ENCODE measurements at regions not wholly inside any gene's neighbourhood (a gene's known extent, or its start where the extent isn't known, plus 50 kb on each side); places are given as distances from the start of the nearest gene placed in this dataset.

GRCh38 chr3:43966530-43966929, 275.2 kb upstream of the TOPAZ1 start:
- no peak overlapping the region for H3K27ac ChIP-seq (ENCODE audit: low read length)
- H3K36me3 ChIP-seq (ENCODE audit: control insufficient read depth, low read depth, low read length): no peaks in the 10 kb centered on the region
- H3K27me3 ChIP-seq (ENCODE audit: control insufficient read depth, insufficient read depth, low read length): no peaks in the 10 kb centered on the region
- no peak overlapping the region for H3K4me3 ChIP-seq (ENCODE audit: low read length)
- no peaks in the 10 kb centered on the region for H3K9me3 ChIP-seq (ENCODE audit: control insufficient read depth, low read depth, low read length)
- H3K4me1 ChIP-seq (ENCODE audit: control insufficient read depth, low read depth, low read length): peaks cover 31% of the 10 kb centered on the region
- H3K9ac ChIP-seq (ENCODE audit: low read length): no peak overlapping the region

GRCh38 chr3:43968465-43968864, 273.2 kb upstream of the TOPAZ1 start:
- Histone ChIP-seq H3K27me3 (ENCODE audit: control insufficient read depth, insufficient read depth, low read length) (no peaks in the 10 kb centered on the region), H3K9me3 (ENCODE audit: control insufficient read depth, low read depth, low read length) (no peaks in the 10 kb centered on the region)

GRCh38 chr3:43969944-43970343, 271.7 kb upstream of the TOPAZ1 start:
- peaks cover 32% of the 10 kb centered on the region for H3K4me1 ChIP-seq (ENCODE audit: control insufficient read depth, low read depth, low read length)
- no peak overlapping the region for H3K27ac ChIP-seq (ENCODE audit: low read length)
- no peaks in the 10 kb centered on the region for H3K9me3 ChIP-seq (ENCODE audit: control insufficient read depth, low read depth, low read length)
- no peaks in the 10 kb centered on the region for H3K36me3 ChIP-seq (ENCODE audit: control insufficient read depth, low read depth, low read length)
- no peak overlapping the region for H3K9ac ChIP-seq (ENCODE audit: low read length)
- no peaks in the 10 kb centered on the region for H3K27me3 ChIP-seq (ENCODE audit: control insufficient read depth, insufficient read depth, low read length)
- no peak overlapping the region for H3K4me3 ChIP-seq (ENCODE audit: low read length)

More at GRCh38 chr3:43968465-43968864, 273.2 kb upstream of the TOPAZ1 start:
- Histone ChIP-seq H3K9ac (ENCODE audit: low read length) (no peak overlapping the region), H3K27ac (ENCODE audit: low read length) (no peak overlapping the region), H3K36me3 (ENCODE audit: control insufficient read depth, low read depth, low read length) (no peaks in the 10 kb centered on the region), H3K4me3 (ENCODE audit: low read length) (no peak overlapping the region), H3K4me1 (ENCODE audit: control insufficient read depth, low read depth, low read length) (peaks cover 31% of the 10 kb centered on the region)

- Histone ChIP-seq H3K9ac (ENCODE audit: low read length) (no peak overlapping the region), H3K9me3 (ENCODE audit: control insufficient read depth, low read depth, low read length) (no peaks in the 10 kb centered on the region), H3K36me3 (ENCODE audit: control insufficient read depth, low read depth, low read length) (no peaks in the 10 kb centered on the region), H3K27ac (ENCODE audit: low read length) (no peak overlapping the region), H3K4me3 (ENCODE audit: low read length) (no peak overlapping the region), H3K4me1 (ENCODE audit: control insufficient read depth, low read depth, low read length) (peaks cover 36% of the 10 kb centered on the region), H3K27me3 (ENCODE audit: control insufficient read depth, insufficient read depth, low read length) (no peaks in the 10 kb centered on the region)
Observed at GRCh38 chr3:43970351-43970750, 271.3 kb upstream of the TOPAZ1 start.

- Histone ChIP-seq H3K27ac (ENCODE audit: low read length) (no peak overlapping the region), H3K27me3 (ENCODE audit: control insufficient read depth, insufficient read depth, low read length) (no peaks in the 10 kb centered on the region), H3K9ac (ENCODE audit: low read length) (no peak overlapping the region), H3K4me1 (ENCODE audit: control insufficient read depth, low read depth, low read length) (peaks cover 36% of the 10 kb centered on the region), H3K9me3 (ENCODE audit: control insufficient read depth, low read depth, low read length) (no peaks in the 10 kb centered on the region), H3K4me3 (ENCODE audit: low read length) (no peak overlapping the region), H3K36me3 (ENCODE audit: control insufficient read depth, low read depth, low read length) (no peaks in the 10 kb centered on the region)
Observed at GRCh38 chr3:43970920-43971319, 270.8 kb upstream of the TOPAZ1 start.

GRCh38 chr3:43971486-43971885, 270.2 kb upstream of the TOPAZ1 start:
- Histone ChIP-seq H3K27ac (ENCODE audit: low read length) (no peak overlapping the region), H3K4me1 (ENCODE audit: control insufficient read depth, low read depth, low read length) (peaks cover 32% of the 10 kb centered on the region), H3K27me3 (ENCODE audit: control insufficient read depth, insufficient read depth, low read length) (no peaks in the 10 kb centered on the region), H3K36me3 (ENCODE audit: control insufficient read depth, low read depth, low read length) (no peaks in the 10 kb centered on the region), H3K4me3 (ENCODE audit: low read length) (no peak overlapping the region), H3K9me3 (ENCODE audit: control insufficient read depth, low read depth, low read length) (no peaks in the 10 kb centered on the region), H3K9ac (ENCODE audit: low read length) (no peak overlapping the region)

GRCh38 chr3:43978708-43979107, 263.0 kb upstream of the TOPAZ1 start:
- no peak overlapping the region for H3K9ac ChIP-seq (ENCODE audit: low read length)
- H3K4me1 ChIP-seq (ENCODE audit: control insufficient read depth, low read depth, low read length): peaks cover 29% of the 10 kb centered on the region
- H3K4me3 ChIP-seq (ENCODE audit: low read length): no peak overlapping the region
- peaks cover 6% of the 10 kb centered on the region for H3K27me3 ChIP-seq (ENCODE audit: control insufficient read depth, insufficient read depth, low read length)
- H3K27ac ChIP-seq (ENCODE audit: low read length): no peak overlapping the region
- no peaks in the 10 kb centered on the region for H3K9me3 ChIP-seq (ENCODE audit: control insufficient read depth, low read depth, low read length)
- no peaks in the 10 kb centered on the region for H3K36me3 ChIP-seq (ENCODE audit: control insufficient read depth, low read depth, low read length)

- Histone ChIP-seq H3K4me3 (ENCODE audit: low read length) (no peak overlapping the region), H3K4me1 (ENCODE audit: control insufficient read depth, low read depth, low read length) (peaks cover 29% of the 10 kb centered on the region), H3K9ac (ENCODE audit: low read length) (no peak overlapping the region), H3K27me3 (ENCODE audit: control insufficient read depth, insufficient read depth, low read length) (peaks cover 6% of the 10 kb centered on the region), H3K9me3 (ENCODE audit: control insufficient read depth, low read depth, low read length) (no peaks in the 10 kb centered on the region), H3K27ac (ENCODE audit: low read length) (no peak overlapping the region), H3K36me3 (ENCODE audit: control insufficient read depth, low read depth, low read length) (no peaks in the 10 kb centered on the region)
Observed at GRCh38 chr3:43979645-43980044, 262.0 kb upstream of the TOPAZ1 start.

GRCh38 chr3:43994657-43995546, 246.8 kb upstream of the TOPAZ1 start:
- Histone ChIP-seq H3K4me3 (ENCODE audit: low read length) (peak overlapping the region; percentile 70), H3K9me3 (ENCODE audit: control insufficient read depth, low read depth, low read length) (no peaks in the 10 kb centered on the region), H3K36me3 (ENCODE audit: control insufficient read depth, low read depth, low read length) (no peaks in the 10 kb centered on the region), H3K27me3 (ENCODE audit: control insufficient read depth, insufficient read depth, low read length) (peaks cover 76% of the 10 kb centered on the region), H3K9ac (ENCODE audit: low read length) (no peak overlapping the region), H3K4me1 (ENCODE audit: control insufficient read depth, low read depth, low read length) (peaks cover 8% of the 10 kb centered on the region), H3K27ac (ENCODE audit: low read length) (no peak overlapping the region)

- H3K4me1 ChIP-seq (ENCODE audit: control insufficient read depth, low read depth, low read length): peaks cover 8% of the 10 kb centered on the region
- no peaks in the 10 kb centered on the region for H3K9me3 ChIP-seq (ENCODE audit: control insufficient read depth, low read depth, low read length)
- no peak overlapping the region for H3K9ac ChIP-seq (ENCODE audit: low read length)
- H3K36me3 ChIP-seq (ENCODE audit: control insufficient read depth, low read depth, low read length): no peaks in the 10 kb centered on the region
- H3K27ac ChIP-seq (ENCODE audit: low read length): no peak overlapping the region
- peak overlapping the region; percentile 70 for H3K4me3 ChIP-seq (ENCODE audit: low read length)
- H3K27me3 ChIP-seq (ENCODE audit: control insufficient read depth, insufficient read depth, low read length): peaks cover 85% of the 10 kb centered on the region
Observed at GRCh38 chr3:43995547-43996378, 245.9 kb upstream of the TOPAZ1 start.

- Histone ChIP-seq H3K9me3 (ENCODE audit: control insufficient read depth, low read depth, low read length) (no peaks in the 10 kb centered on the region), H3K27me3 (ENCODE audit: control insufficient read depth, insufficient read depth, low read length) (peaks cover 91% of the 10 kb centered on the region), H3K4me1 (ENCODE audit: control insufficient read depth, low read depth, low read length) (peaks cover 8% of the 10 kb centered on the region), H3K9ac (ENCODE audit: low read length) (peak overlapping the region; percentile 18), H3K27ac (ENCODE audit: low read length) (no peak overlapping the region), H3K4me3 (ENCODE audit: low read length) (peak overlapping the region; percentile 70), H3K36me3 (ENCODE audit: control insufficient read depth, low read depth, low read length) (no peaks in the 10 kb centered on the region)
Observed at GRCh38 chr3:43996379-43997301, 245.0 kb upstream of the TOPAZ1 start.

Measured in iPS-18a (cell line).